IPS-NIHi11 (cell line): ENCODE measurements at regions not wholly inside any gene's neighbourhood (a gene's known extent, or its start where the extent isn't known, plus 50 kb on each side); places are given as distances from the start of the nearest gene placed in this dataset.
"Not testable (repeated sequence)": the region's sequence is repeated elsewhere in the genome, so short reads cannot be mapped to it uniquely, and the experiment has no call there.

Source experiments
- DNase-seq: peaks from one replicate; pipeline ENCODE4 v3.0.0; 2012; ENCODE audit warnings: mixed read lengths, low spot score

GRCh38 chr15:26075770-26076169 is 212.6 kb upstream of the ATP10A start:
- DNase-seq: no peak

- DNase-seq: no peak
These were observed 210.6 kb upstream of the ATP10A start for GRCh38 chr15:26073430-26074333.

GRCh38 chr15:26070095-26070532 is 207.0 kb upstream of the ATP10A start:
- no peak for DNase-seq

GRCh38 chr15:26069231-26069641 is 206.1 kb upstream of the ATP10A start:
- DNase-seq: no peak

DNA sequence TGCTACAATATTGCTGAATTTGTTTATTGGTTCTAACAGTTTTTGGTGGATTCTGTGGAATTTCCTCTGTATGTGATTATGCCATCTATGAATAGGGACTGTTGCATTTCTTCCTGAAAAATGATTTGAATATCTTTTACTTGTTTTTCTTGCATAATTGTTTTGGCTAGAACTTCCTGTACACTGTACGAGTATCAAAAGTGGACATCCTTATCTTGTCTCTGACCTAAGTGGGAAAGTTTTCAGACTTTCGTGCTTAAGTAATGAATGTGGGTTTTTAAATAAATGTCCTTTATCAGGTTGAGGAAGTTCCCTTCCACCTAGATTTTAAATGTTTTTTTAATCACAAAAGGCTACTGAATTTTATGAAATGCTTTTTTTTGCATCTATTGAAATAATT is 203.8 kb upstream of the ATP10A start:
- no peak for DNase-seq

DNA sequence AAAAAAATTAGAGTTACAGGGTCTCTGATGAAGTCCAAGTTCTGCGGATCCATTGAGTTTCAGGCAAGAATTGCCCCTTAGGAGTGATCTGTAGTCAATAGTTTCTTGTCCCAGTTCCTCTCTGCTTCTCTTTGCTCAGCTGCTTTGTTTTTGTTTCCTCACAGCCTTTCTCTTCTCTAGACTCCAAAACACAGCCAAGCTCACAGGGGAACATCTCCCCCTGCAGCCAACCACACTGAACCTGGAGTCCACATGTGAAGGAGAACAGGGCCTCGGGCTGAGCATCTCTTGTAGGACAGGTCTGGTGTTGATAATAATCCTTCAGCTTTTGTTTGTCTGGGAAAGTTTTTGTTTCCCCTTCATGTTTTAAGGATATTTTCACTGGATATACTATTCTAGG is 202.6 kb upstream of the ATP10A start:
- peak; percentile 17 for DNase-seq

GRCh38 chr15:26061248-26061647 is 198.1 kb upstream of the ATP10A start:
- DNase-seq: no peak

DNA sequence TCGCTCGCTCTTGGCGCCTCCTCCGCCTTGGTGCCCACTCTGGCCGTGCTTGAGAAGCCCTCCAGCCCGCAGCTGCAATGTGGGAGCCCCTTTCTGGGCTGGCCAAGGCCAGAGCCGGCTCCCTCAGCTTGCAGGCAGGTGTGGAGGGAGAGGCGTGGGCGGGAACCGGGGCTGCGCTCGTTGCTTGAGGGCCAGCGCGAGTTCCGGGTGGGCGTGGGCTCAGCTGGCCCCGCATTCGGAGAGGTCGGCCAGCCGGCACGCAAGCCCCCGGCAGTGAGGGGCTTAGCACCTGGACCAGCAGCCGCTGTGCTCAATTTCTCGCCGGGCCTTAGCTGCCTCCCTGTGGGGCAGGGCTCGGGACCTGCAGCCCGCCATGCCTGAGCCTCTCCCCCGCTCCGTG is 193.6 kb upstream of the ATP10A start:
- DNase-seq: not testable (repeated sequence)

DNA sequence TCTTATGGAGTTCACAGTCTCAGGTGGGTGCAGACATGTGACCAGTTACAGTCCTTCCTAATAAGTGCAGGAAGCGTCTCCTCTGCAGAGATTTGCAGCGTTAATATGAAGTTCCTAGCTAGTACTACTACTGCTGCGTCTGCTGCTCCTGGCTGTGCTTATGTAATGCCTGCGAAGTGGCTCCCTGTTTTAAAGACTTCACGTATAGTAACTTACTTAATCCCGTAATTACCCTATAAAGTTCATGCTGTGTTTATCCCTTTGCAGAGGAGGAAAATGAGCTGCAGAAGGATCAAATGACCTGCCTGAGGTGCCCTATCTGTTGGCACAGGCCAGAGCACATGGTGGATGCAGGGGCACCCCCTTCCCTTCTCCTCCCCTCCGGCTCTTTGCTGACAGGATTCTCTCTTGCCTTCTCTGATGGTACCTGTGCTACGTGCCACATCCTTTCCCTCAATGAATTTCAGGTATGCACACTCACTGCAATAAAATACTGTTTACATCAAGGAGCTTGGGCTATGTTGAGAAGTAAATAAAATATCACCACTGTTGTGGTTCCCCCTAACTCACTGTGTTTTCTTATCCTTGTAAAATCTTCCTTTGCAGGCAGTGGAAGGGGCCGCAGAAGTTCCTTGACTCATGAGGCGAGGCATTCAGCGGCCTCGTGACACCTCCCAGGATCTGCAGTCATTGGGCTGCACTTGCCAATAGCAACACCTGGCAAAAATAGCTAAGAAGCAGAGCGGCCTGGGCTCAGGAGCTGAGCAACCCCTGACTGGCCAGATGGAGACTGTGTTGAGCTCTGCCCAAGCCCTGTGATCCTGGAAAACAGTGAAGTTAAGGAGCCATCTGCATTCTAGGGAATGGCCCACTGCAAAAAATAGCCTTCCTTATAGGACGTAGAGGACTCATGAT is 188.9 kb upstream of the ATP10A start:
- DNase-seq: no peak

DNA sequence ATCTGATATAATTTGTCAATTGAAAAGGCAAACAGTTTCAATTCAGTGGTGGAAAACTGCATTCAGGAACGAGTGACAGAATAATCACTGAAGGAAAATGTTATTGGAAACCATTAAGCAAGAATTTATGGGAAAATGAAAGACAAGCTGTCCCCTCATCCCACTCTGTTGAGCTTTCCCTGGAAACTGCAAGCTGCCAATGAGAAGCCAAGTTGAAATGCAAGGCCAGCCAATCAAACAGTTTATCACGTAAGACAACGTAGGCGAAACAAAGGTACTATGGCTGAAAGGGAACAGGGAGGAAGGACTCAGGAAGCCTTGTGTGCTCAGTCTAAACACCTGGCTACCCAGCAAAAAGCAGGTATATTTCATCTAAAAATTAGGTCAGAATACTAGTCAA is 187.9 kb upstream of the ATP10A start:
- peak; percentile 12 for DNase-seq

DNA sequence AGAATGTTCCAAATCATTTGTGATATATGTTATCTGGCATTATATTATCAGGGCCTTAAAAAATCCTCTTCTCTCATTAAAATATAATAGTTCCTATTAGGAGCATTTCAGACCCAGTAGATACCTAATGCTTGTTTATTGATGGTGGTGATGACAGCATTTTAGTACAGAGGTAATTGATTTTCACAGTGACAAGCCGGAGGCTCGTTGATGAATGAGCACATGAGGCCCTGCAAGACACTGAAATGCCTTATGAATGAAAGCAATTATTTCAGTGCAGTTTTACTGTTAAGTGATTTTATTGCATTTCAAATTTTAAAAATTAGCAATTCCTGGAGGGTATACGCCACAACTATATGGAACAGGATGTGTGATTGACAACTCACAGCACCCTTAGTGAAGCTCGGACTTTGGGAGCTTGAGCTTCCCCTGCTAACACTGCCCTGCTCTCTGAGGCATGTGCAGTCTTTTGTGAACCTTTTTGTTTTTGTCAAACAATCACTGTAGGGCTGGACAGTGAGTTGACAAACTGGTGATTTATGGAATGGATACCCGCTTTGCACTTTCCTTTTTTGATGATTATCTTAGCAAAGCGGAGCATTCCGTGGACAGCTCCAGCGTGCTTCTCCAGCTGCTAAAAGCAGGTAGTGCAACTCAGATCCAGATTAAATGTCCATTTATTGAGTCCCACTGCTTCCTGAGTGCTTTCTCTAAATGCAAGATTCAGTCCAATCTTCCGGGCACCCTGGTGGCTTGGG is 187.0 kb upstream of the ATP10A start:
- no peak for DNase-seq

DNA sequence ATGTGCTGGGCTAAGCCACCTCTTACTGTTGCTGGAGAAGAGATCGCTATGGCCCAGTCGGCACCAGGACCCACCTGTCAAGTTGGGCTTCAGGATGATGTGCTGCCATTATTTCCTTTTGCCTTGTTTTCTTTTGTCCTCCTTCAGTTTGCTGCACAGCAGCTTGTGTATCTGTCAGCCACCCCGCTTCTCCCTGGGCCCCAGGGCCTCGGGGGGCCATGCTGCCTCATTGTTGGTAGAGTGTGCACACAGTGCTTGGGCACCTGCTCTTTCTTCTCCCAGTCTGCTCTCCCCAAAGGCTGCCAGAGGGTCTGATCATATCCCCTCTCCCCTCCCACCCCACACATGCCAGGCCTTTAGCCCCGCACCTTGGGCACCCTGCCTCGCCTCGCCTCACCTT is 185.5 kb upstream of the ATP10A start:
- no peak for DNase-seq

- no peak for DNase-seq
These were observed 182.4 kb upstream of the ATP10A start for GRCh38 chr15:26045516-26045915.

DNA sequence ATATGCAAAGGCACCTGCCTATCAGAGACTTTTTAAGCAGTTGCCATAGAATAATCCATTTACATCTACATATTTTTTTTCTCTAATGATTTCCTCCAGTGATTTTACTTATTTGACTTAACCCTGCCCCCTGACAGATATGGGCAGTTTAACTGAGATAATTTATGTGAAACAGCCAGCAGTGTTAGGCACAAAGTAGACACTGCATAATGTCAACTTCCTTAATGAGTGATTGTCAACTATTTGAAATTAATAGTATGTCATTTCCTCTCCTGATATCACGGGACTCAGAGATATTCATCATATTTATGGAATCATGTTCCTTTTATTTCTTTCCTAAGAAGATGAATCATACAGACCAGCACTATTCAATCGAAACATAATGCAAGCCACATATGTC is 179.9 kb upstream of the ATP10A start:
- no peak for DNase-seq

GRCh38 chr15:26038693-26039092 is 175.6 kb upstream of the ATP10A start:
- peak; percentile 31 for DNase-seq

DNA sequence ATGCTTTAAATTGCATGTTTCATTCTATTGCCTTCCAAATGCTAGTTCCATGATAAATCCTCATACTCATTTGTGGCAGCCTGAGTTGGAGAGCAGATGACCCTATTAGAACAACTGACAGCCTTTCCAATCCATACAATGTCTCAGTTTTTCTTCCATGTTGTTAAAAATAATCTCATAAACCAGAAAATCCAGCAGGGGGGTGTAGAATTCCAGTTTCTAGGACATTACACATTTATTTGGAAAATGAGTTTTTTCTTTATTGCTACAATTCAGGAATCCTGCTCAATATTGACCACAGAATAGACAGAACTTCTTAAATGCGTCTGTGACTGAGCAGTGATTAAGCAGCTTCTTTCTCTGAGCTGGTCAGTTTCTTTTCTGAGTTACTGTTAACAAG is 174.2 kb upstream of the ATP10A start:
- no peak for DNase-seq

DNA sequence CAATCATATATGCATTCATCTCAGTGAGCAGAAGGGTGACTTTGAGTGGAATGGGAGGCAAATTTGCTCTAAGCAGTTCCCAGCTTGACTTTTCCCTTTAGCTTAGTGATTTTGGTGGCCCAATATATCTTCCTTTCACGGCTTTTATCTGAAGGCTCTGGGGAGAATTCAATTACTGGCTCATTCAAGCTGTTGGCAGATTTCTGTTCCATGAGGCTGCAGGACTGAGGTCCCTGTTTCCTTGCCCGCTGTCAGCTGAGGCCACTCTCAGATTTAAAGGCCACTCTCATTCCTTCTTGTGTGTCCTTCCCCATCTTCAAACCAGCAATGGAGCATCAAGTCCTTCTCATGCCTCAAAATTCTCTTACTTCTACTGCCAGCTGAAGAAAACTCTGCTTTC is 170.4 kb upstream of the ATP10A start:
- DNase-seq: no peak

DNA sequence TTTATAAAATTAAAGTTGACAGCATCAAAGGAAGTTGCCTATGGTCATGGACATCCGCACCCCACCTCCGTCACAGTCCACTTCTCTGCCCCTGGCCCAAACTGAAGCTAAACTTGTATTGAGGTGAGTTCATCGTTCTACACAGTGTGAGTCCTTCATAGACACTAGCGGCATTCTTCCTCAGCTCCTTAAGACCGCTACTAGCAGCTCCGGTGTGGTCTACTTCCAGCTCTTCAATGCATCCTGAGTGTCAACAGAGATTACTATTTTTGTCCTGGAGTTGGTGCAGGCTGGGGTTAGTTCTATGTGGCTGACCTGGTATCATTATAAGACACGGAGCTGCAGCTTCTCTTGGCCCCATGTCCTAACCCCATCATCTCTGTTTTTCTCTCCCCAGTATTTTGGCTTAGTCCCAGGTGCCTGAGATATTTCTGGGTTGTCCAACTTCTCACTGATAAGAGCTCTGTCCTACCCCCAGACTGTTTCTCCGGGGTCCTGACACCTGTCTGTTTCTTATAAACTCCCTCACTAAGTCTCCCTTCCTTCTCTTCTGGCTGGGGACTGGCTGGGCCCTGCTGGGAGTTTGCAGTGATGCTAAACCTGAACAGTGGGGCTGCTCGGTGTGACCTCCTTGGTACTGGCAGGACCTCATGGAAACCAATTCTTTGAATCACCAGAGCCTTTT is 169.2 kb upstream of the ATP10A start:
- DNase-seq: no peak

GRCh38 chr15:26029586-26029985 is 166.5 kb upstream of the ATP10A start:
- DNase-seq: not testable (repeated sequence)

DNA sequence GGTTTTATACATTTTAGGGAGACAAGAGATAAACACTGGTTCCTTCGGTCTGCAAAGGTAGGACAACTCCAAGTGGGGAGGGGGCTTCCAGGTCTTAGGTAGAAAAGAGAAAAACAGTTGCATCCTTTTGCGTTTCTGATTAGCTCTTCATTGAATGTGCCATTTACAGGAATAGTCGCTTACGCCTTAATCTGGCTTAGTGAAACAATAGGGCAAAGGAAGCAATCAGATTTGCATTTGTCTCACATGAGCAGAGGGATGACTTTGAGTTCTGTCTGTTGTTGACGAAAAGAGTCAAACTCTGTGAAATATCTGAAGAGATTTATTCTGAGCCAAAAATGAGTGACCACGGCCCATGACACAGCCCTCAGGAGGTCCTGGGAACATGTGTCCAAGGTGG is 166.0 kb upstream of the ATP10A start:
- no peak for DNase-seq

DNA sequence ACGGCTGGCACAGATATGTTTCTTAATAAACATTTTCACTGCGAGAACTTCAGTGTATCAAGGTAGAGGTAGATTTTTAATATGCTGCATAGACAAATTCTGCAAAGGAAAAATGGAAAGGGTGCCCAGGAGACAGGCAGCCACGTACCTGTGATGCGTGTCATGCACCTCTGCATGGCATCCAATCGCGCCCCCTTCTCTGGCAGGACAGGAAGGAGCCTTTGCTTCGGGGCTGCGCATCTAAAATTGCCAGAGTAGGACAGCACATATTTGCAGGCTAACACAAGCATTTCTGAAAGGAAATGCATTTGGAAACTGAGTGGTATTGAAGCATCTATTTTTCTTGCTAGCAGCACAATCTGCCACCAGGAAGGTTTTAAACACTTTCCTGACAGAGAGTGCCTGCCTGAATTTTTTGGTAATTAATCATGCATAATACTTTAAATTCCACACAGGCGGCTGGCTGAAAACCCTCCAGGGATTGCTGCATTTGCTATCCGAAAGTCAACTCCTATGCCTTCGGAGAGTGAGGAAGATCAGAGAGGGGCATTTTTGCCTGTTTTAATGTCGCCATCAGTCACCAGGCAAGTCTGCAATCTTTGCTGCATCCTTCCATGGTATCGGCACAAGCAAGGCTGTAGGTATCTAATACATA is 165.1 kb upstream of the ATP10A start:
- DNase-seq: no peak
